ENCODE measurements at regions not wholly inside any gene's neighbourhood (a gene's known extent, or its start where the extent isn't known, plus 50 kb on each side); places are given as distances from the start of the nearest gene placed in this dataset.

- intact Hi-C loops (cut with micrococcal nuclease), result no loop called here
- TF ChIP-seq SIN3A (IDR thresholded peaks at IDR 0.05; ENCODE audit: low read depth) (no peak), EGR1 (IDR thresholded peaks at IDR 0.05; ENCODE audit: low read depth) (no peak), ZFX (IDR thresholded peaks at IDR 0.05) (no peak), TCF7L2 (IDR thresholded peaks at IDR 0.05; ENCODE audit: borderline replicate concordance, extremely low read depth, insufficient read depth, insufficient read length) (no peak), JUND (IDR thresholded peaks at IDR 0.05) (no peak), ZBTB33 (IDR thresholded peaks at IDR 0.05; ENCODE audit: extremely low read depth, insufficient replicate concordance, low read length) (no peak), SRF (IDR thresholded peaks at IDR 0.05; ENCODE audit: low read depth) (no peak), POLR2A (IDR thresholded peaks at IDR 0.05; ENCODE audit: borderline replicate concordance, extremely low read depth, insufficient read depth, insufficient read length) (no peak), EZH2 (IDR thresholded peaks at IDR 0.05) (no peak), ATF3 (IDR thresholded peaks at IDR 0.05) (no peak), MAX (IDR thresholded peaks at IDR 0.05) (no peak), YY1 (IDR thresholded peaks at IDR 0.05; ENCODE audit: extremely low read depth, insufficient replicate concordance, low read depth, low read length) (no peak)
- TF ChIP-seq, protein P1, sequence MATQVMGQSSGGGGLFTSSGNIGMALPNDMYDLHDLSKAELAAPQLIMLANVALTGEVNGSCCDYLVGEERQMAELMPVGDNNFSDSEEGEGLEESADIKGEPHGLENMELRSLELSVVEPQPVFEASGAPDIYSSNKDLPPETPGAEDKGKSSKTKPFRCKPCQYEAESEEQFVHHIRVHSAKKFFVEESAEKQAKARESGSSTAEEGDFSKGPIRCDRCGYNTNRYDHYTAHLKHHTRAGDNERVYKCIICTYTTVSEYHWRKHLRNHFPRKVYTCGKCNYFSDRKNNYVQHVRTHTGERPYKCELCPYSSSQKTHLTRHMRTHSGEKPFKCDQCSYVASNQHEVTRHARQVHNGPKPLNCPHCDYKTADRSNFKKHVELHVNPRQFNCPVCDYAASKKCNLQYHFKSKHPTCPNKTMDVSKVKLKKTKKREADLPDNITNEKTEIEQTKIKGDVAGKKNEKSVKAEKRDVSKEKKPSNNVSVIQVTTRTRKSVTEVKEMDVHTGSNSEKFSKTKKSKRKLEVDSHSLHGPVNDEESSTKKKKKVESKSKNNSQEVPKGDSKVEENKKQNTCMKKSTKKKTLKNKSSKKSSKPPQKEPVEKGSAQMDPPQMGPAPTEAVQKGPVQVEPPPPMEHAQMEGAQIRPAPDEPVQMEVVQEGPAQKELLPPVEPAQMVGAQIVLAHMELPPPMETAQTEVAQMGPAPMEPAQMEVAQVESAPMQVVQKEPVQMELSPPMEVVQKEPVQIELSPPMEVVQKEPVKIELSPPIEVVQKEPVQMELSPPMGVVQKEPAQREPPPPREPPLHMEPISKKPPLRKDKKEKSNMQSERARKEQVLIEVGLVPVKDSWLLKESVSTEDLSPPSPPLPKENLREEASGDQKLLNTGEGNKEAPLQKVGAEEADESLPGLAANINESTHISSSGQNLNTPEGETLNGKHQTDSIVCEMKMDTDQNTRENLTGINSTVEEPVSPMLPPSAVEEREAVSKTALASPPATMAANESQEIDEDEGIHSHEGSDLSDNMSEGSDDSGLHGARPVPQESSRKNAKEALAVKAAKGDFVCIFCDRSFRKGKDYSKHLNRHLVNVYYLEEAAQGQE (IDR thresholded peaks at IDR 0.05; ENCODE audit: low read depth), result no peak
- TF ChIP-seq, protein P2, sequence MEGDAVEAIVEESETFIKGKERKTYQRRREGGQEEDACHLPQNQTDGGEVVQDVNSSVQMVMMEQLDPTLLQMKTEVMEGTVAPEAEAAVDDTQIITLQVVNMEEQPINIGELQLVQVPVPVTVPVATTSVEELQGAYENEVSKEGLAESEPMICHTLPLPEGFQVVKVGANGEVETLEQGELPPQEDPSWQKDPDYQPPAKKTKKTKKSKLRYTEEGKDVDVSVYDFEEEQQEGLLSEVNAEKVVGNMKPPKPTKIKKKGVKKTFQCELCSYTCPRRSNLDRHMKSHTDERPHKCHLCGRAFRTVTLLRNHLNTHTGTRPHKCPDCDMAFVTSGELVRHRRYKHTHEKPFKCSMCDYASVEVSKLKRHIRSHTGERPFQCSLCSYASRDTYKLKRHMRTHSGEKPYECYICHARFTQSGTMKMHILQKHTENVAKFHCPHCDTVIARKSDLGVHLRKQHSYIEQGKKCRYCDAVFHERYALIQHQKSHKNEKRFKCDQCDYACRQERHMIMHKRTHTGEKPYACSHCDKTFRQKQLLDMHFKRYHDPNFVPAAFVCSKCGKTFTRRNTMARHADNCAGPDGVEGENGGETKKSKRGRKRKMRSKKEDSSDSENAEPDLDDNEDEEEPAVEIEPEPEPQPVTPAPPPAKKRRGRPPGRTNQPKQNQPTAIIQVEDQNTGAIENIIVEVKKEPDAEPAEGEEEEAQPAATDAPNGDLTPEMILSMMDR (IDR thresholded peaks at IDR 0.05 in 2 of 3, conservative IDR thresholded peaks at IDR 0.05 in 1 of 3; ENCODE audit: borderline replicate concordance in 1 of 3, insufficient read depth in 1 of 3, low read depth in 2 of 3, low read length in 2 of 3), result no peak
- no peak overlapping the region for H3K4me3 ChIP-seq (replicated peaks in 1 of 2; ENCODE audit: low read depth in 1 of 2, low read length in 2 of 2)
- H2AFZ ChIP-seq (ENCODE audit: low read depth, low read length, poor library complexity, severe bottlenecking), result no peak overlapping the region
- POLR2A ChIA-PET, result no interaction called here
- H3K9me2 ChIP-seq (ENCODE audit: insufficient read depth), result no peaks in the 10 kb centered on the region
- no peak overlapping the region for H3K4me2 ChIP-seq (ENCODE audit: low read length)
- no peaks in the 10 kb centered on the region for H3K4me1 ChIP-seq (ENCODE audit: control insufficient read depth in 1 of 2, insufficient read depth in 2 of 2, low read length in 2 of 2)
- DNase-seq (ENCODE audit: low read depth, low spot score), result no peak
- no peaks in the 10 kb centered on the region for H3K9me3 ChIP-seq (ENCODE audit: control insufficient read depth in 1 of 2, insufficient read depth in 1 of 2, low read depth in 1 of 2, low read length in 2 of 2)
- no TSS peak for BruUV-seq (replicated peaks)
- no peaks in the 10 kb centered on the region for H3K27me3 ChIP-seq (ENCODE audit: insufficient read depth, low read length)
- H3K27ac ChIP-seq (ENCODE audit: low read depth, low read length), result no peak overlapping the region
- H3K79me2 ChIP-seq (ENCODE audit: insufficient read depth, low read length), result no peaks in the 10 kb centered on the region
- CTCF ChIA-PET, result no interaction called here
- no peak overlapping the region for H3K9ac ChIP-seq (ENCODE audit: low read length)
- no peak for ATAC-seq
- H4K20me1 ChIP-seq (ENCODE audit: insufficient read depth), result no peaks in the 10 kb centered on the region
- RAD21 ChIA-PET (ENCODE audit: low non-redundant PET in 1 of 2, low total read pairs in 2 of 2, uncharacterized antibody in 2 of 2, unreplicated experiment in 2 of 2), result no interaction called here
- H3K36me3 ChIP-seq (ENCODE audit: control insufficient read depth in 1 of 2, insufficient read depth in 2 of 2, low read length in 2 of 2), result no peaks in the 10 kb centered on the region
Observed at GRCh38 chr13:88097541-88097940, 426.4 kb downstream of the SLITRK5 start.

Measured in HCT116 (cell line).